GM19035 (cell line): ENCODE measurements at regions not wholly inside any gene's neighbourhood (a gene's known extent, or its start where the extent isn't known, plus 50 kb on each side); places are given as distances from the start of the nearest gene placed in this dataset.

ENCODE experiments used
- ATAC-seq: cut with Tn5 transposase; IDR thresholded peaks from one replicate; pipeline ENCODE4 v1.9.1; 2021; ENCODE audit not compliant: unreplicated experiment

- no peak for ATAC-seq
Observed at GRCh38 chr12:124418156-124418555, 123.3 kb downstream of the RFLNA start.

GRCh38 chr12:124416516-124417395, 121.9 kb downstream of the RFLNA start:
- no peak for ATAC-seq

GRCh38 chr12:124415064-124415463, 120.2 kb downstream of the RFLNA start:
- ATAC-seq = no peak

- no peak for ATAC-seq
Observed at GRCh38 chr12:124413915-124414314, 119.0 kb downstream of the RFLNA start.

GRCh38 chr12:124413401-124413800, 118.5 kb downstream of the RFLNA start:
- ATAC-seq = no peak

- no peak for ATAC-seq
Observed at GRCh38 chr12:124412646-124413015, 117.7 kb downstream of the RFLNA start.

- no peak for ATAC-seq
Observed at GRCh38 chr12:124411953-124412645, 117.2 kb downstream of the RFLNA start.

- ATAC-seq = no peak
Observed at GRCh38 chr12:124411281-124411878, 116.5 kb downstream of the RFLNA start.

GRCh38 chr12:124410354-124411175, 115.7 kb downstream of the RFLNA start:
- ATAC-seq = no peak

GRCh38 chr12:124408822-124409517, 114.1 kb downstream of the RFLNA start:
- ATAC-seq = no peak

GRCh38 chr12:124407074-124407473, 112.2 kb downstream of the RFLNA start:
- no peak for ATAC-seq

- no peak for ATAC-seq
Observed at GRCh38 chr12:124406043-124406442, 111.2 kb downstream of the RFLNA start.

GRCh38 chr12:124405592-124405991, 110.7 kb downstream of the RFLNA start:
- ATAC-seq = no peak

- ATAC-seq = no peak
Observed at GRCh38 chr12:124405151-124405550, 110.3 kb downstream of the RFLNA start.

GRCh38 chr12:124404162-124404784, 109.4 kb downstream of the RFLNA start:
- ATAC-seq = no peak

GRCh38 chr12:124403273-124403672, 108.4 kb downstream of the RFLNA start:
- ATAC-seq = no peak

GRCh38 chr12:124402248-124403066, 107.6 kb downstream of the RFLNA start:
- no peak for ATAC-seq

GRCh38 chr12:124401704-124402221, 106.9 kb downstream of the RFLNA start:
- ATAC-seq = no peak

- no peak for ATAC-seq
Observed at GRCh38 chr12:124400124-124400523, 105.2 kb downstream of the RFLNA start.
